ENCODE measurements at regions not wholly inside any gene's neighbourhood (a gene's known extent, or its start where the extent isn't known, plus 50 kb on each side); places are given as distances from the start of the nearest gene placed in this dataset.
A peak's percentile ranks its signal among the peaks of the same experiment; 100 is the strongest.

DNA sequence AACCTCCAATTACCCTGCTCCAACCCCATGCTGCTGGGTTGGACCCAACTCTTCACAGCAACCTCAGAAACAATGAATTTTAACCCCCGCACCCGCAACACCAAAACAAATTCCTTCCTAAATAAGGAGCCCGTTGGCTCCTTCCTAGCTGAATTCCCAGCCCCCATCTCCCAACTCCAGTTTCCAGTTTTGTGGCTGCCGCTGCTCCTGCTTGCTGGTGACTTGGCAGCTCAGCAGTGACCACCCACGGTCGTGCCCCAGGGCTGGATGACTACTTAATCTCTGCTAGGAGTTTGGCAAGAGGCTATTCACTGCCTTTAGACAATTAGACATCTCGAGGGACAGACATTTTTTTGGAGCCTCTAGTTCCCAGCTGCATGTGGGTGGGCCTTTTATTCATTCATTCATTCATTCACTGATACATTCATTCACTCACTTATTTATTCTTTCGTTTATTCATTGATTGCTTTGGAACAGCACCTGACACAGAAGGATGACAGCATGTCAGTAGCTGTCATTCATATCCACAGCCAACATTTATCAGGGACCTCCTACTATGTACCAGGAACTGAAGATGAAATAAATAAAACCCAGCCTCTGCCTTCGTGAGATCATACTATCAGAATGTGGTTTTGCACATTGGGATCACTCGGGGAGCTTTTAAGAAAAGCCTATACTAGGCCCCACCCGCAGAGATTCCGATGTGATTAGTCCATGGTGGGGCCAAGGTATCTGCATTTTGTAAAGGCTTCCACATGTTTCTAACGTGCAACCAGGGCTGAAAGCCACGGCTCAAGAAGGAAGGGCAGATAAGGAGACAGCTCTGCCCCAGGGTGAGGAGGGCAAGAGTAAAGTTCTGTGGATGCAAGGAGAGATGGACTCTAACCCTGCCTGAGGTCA, 256.5 kb downstream of the SHQ1 start:
- peak; percentile 21 for DNase-seq

DNA sequence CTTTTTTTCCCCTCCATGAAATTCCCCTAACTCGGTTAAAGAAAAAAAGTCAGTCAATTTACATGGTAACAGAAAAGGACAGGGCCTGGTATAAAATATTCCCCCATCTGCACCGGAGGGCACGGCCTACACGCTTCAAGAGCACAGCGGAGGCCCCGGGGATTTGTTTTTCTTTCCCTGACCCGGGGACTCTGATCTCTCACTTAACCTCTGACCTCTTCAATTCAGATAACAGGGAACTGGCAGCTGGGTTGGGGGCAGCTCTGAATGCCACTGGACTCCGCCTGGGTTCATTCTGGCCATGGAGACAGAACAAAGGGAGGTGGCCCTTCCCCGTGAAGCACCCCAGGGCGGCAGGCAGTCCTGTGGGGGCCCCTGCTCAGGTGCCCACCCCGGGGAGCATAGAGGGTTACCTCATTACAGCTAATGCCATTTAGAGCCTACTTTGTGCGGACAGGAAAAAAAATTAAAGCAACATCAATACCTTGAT, 257.5 kb downstream of the SHQ1 start:
- no peak for DNase-seq

DNA sequence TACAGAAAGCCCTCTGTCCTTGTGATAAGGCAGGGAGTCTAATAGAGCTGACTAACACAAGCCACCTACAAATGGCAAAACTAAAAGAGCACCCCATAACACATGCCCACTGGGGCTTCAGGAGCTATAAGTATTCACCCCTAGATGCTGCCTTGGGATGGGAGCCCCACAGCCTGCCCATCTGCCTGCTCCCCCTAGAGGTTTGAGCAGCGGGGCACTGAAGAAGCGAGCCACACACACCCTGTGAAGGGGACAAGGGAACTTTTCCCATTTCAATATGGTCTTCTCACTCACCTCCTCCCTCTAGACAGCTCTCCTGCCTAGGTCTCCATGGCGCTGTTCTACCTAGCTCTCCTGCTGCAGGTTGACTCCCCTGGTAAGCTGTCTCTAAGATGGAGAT, 261.0 kb downstream of the SHQ1 start:
- DNase-seq: no peak

DNA sequence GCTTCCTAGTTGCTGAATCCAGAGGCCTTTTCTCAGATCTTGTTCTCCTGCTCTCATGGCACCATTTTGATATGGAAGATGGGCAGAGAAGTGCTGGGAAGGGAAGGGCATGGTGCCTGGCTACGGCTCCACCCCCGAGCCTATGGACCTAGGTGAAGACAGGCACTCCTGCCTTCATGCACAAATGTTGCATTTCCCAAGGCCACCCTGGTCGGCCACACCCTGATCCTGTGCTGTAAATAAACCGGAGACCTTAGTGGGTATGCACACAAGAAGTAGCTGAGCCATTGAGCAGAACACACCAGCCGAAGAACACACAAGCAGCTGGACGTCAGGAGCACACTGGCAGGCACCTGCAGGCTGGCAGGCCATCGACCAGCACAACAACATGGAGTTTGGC, 261.6 kb downstream of the SHQ1 start:
- DNase-seq: no peak

DNA sequence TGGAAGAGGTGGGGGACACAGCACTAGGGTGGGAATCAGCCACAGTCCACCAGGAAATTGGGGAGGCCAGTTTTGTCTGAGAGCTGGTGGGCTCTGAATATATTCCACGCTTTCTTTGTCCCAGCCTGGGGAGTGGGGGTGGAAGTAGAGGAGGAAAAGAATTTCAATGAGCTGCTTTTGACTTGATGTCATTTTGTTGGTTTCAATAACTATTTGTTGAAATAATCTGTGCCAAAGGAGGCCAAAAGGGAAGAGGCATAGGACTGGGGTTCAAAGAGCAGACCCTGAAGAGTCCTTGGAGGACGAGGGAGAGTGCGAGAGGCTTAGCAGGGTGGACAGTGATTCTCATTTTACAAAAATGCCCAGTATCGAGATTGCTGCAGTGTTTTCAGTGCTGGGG, 262.3 kb downstream of the SHQ1 start:
- DNase-seq: no peak

DNA sequence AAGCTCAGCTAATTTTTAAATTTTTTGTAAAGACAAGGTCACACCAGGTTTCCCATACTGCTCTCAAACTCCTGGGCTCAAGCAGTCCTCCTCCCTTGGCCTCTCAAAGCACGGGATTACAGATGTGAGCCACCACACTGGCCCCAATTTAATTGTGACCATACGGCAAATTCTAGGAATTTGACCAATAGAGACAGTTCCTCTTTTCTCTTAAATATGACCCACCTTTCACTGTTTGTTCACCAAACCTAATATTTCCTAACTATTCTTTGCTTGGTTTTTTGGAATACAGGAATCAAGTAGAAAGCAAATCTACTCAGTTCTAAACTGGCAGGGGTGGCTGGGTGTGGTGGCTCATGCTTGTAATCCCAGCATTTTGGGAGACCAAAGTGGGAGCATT, 264.0 kb downstream of the SHQ1 start:
- DNase-seq: no peak

DNA sequence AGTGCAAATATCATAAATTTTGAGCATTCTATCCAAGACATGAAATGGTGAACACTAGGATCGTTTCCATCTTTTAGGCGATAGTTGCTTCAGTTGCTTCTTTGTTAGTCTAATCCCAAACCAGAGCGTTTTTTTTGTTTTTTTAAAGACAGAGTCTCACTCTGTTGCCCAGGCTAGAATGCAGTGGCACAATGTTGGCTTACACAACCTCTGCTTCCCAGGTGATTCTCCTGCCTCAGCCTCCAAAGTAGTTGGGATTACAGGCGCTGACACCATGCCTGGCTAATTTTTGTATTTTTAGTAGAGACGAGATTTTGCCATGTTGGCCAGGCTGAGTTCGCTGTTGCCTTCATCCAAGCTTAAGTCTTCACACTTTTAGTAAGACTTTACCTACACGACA, 265.3 kb downstream of the SHQ1 start:
- no peak for DNase-seq

DNA sequence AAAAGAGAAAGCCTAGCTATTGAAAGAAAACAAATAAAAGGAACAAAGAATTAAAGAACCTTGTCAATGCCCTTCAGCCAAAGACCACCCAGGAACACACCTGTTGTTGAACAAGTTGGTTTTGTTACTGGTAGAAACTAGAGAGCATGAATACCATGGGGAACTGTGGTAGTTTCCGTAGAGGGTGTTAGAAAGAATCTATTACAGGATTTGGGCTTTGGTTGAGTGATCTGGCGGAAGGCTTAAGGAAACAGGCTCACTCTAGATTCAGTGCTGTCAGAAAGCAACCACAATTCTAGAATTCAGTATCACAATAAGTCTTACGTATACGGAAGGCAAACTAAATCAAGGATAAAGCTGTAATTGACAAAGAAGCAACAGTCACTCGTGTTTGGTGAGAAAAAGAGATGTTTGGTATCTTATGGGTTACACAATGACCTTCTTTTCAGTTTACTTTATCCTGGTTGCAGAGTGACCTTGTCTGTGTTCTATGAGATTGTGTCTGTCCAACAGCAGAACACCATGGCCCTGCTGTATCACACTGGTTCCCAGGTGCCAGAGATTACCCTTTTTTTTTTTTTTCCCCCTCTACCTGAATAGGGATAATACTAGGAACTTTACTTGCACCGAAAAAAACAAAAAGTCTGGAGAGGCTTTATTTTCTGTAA, 265.9 kb downstream of the SHQ1 start:
- no peak for DNase-seq

DNA sequence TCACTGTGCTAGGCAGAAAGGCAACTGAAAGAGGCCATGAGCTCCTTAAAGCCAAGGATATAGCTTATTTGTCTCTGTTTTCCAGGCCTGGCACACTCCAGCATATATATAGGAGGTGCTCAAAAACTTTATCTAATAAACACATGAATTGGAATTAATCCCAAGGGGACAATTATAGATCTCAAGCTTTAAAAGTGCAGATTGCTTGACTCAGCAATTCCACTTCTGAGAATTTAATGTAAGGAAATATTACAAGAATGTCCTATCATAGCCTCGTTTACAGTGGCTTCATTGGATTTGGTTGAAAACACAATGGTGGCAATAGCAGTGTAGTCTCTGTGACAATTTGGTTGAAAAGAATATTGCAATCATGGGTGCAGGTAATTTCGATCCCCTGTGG, 267.3 kb downstream of the SHQ1 start:
- no peak for DNase-seq

DNA sequence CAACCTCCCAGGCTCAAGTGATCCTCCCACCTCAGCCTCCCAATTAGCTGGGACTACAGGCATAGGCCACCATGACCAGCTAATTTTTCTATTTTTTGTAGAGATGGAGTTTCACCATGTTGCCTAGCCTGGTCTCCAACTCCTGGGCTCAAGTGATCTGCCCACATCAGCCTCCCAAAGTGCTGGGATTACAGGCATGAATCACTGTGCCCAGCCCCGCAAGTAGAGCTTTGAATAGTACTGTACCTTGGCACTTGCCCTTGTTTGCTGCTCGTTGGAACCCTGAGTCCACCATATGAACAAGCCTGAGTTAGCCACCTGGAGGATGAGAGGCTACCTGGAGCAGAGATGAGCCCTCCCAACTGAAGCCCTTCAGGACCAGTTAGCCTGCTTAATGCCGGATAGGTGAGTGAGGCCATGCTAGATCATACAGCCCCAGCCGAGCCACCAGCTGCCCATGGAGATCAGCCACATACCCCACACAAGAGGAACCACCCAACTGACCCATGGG, 267.9 kb downstream of the SHQ1 start:
- no peak for DNase-seq

DNA sequence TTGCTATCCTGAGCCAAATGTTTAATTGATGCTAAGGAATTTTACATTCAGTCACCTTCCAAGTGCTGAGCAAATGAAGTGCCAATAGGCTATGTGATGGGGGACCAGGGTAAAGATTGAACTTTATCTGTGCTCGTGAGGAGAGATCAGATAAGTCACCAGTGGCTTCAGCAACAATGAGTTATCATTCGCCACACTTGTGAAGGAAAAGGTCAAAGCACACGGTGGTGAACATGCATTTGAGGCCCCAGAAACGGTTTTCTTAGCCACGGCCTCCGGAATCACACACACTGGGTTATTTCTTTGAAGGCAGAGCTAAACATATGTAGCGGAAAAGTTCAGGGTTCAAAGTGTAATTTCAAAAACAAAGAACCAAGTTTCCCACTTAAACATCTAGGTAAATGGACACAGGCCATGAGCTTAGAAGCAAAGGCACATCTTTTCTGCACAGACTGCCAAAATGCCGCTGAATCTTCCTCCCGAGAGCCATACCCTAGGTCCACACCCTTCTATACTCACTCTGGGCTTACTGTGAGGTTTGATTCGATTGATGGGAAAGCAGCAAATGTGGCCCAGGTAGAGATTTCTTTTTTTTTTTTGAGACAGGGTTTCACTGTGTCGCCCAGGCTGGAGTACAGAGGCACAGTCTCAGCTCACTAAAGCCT, 268.5 kb downstream of the SHQ1 start:
- no peak for DNase-seq

DNA sequence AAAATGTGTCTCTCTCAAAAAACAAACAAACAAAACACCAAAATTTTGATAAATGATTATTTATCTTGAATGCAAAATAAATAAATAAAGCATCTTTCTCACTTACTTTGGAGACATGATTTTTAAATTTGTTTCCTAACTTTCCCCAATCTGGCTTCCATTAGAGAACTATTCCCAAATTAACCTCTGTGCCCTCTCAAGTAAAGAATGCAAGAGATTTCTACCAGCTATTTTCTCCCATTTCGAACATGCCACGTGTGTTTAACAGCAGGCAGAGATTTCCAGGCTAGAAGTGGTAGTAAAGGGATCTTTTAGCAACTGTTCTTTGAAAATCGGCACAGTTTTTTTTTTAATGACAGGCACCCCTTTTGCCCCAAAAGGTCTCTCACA, 269.1 kb downstream of the SHQ1 start:
- no peak for DNase-seq

DNA sequence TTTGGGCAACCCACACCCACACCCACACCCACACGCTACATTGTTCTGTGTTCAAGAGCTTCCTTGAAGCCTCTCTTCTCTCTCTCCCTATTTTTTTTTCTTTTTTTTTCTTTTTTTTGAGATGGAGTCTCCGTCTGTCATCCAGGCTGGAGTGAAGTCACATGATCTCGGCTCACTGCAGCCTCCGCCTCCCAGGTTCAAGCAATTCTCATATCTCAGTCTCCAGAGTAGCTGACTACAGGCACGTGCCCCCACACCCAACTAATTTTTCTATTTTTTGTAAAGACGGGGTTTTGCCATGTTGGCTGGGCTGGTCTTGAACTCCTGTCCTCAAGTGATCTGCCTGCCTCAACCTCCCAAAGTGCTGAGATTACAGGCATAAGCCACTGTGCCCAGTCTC, 271.1 kb downstream of the SHQ1 start:
- no peak for DNase-seq

DNA sequence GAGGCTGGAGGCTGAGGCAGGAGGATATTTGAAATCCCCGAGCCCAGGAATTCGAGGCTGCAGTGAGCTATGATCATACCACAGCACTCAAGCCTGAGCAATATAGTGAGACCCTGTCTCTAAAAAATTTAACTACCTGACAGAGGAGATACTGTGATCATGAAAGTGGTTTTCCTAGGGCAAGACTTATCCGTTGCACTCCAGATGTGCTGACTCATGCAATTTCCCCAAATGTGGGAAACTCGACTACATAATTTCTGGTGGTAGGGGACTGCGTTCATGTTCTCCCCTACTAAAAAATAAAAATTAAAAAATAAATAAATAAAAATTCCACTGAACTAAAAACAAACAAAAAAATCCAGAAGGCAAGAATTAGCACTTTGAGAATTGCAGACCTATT, 271.7 kb downstream of the SHQ1 start:
- no peak for DNase-seq

DNA sequence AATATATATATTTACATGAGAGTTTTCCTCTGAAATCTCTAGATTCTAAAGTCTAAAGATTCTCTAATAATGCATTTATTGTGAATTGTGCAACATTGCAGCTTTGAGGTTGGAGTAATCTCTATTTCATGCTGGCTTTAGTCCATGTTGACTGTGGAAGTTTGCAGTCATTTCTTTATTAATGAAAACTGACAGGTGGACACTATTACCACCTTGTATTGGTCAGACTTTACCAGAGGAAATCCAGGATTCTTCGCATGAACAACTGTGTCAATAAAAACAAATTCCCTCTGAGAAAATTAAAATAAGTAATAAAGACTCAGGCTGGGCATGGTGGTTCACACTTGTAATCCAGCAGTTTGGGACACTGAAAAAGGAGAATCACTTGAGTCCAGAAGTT, 274.1 kb downstream of the SHQ1 start:
- DNase-seq: no peak

DNA sequence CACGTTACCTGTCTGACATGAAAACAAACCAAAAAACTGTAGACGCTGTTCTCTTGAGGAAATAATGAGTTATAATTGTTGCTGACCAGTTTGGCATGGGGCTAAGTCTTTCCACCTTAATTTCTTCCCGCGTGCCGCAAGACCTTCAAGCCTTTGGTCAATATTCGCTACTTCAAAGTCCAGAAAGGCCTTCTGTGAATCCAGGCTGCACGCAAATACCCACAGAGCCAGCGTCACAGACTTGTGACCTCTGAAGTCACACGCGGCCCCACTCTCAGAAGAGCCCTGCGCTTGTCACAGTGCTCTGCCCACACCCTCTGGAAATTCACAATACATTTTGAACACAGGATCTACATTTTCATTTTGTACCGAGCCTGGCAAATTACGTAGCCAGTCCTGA, 275.2 kb downstream of the SHQ1 start:
- DNase-seq: no peak

DNA sequence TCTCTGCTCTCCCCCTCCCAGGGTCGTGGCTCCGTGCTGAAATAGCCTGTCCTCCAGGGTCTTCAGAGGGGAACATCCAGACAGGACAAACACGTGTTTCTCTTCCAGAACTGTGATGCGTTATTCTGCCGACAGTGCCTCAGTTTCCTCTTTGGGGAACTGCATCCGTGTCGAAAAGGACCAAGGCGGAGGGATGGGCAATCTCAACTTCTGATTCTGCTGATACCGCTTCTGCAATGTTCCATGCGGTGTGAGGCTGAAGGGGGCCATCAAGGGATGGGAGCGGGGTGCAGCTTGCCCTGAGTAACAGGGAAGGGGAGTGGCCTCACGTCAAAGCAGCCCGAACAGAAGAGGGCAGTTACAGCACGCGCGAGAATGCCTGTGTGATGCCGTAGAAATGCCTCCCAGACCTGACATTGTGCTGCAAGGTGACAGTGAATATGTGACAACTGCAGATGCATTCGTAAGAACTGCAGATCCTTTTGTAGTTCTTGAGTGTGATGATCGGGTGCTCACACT, 275.7 kb downstream of the SHQ1 start:
- DNase-seq: no peak

DNA sequence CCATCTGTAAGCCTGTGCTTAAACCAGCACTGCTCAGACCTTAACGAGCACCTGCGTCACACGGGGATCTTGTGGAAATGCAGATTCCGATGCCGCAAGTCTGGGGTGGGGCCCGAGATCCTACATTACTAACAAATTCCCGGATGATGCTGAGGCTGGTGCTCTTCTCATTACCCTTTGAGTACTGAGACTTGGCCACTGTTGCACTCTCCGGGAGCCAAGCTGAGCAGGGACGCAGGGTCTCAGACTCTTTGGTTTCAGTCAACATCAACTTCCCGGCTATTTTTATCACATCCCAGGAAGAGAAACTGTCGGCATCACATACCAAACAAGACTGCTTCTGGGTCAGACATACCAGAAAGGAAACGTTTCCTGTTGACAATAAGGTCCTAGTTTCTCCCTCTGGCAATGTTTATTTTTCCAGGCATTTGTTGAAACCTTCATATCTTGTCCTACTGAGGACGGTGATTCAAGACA, 276.6 kb downstream of the SHQ1 start:
- DNase-seq: no peak

DNA sequence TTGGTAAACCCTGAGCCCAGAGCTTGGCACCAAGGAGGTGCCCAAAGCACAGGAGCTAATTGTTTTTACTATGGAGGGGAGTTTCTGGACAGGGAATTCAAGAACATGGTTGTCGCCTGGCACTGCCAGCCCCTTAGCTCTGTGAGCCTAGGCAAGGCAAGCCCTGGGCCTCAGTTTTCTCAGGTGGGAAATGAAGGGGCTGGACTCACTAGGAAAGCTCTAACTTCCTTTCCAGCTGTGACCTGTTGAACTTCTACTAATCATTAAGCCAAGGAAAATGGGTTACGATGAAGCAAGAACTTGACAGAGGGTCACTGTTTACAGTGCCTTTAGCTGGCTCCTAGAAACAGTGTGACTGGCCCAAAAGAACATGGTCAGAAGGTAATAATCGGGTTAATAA, 277.2 kb downstream of the SHQ1 start:
- no peak for DNase-seq

DNA sequence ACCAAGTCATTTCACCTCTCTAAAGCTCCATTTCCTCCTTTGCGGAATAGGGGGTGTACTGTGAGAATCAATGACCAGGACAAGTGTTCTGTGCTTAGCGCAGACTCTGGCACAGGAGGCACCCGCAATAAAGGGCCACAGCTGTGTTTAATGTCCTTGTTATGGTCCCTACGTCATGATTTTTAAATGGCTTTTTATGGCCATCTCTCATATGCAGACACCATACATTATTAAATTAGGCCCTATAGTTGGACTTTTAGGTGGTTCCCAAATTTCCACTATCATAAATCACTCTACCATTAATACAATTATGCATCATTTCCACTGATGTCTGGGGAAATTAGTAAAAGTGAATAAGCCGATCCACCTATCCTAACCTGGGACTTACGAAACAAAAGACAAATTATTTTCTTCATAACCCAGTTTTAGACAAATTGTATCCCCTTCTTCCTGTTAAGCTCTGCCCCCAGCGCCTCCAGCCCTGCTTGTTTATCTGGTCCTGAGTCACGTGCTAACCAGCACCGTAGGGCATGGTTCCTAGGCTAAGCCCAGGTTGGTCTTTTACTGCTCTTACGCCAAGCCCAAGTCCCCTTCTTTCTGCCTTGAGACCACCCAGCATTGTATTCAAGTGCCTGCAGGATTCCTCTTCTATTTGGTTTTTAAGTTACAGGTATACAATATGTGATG, 278.3 kb downstream of the SHQ1 start:
- no peak for DNase-seq

DNA sequence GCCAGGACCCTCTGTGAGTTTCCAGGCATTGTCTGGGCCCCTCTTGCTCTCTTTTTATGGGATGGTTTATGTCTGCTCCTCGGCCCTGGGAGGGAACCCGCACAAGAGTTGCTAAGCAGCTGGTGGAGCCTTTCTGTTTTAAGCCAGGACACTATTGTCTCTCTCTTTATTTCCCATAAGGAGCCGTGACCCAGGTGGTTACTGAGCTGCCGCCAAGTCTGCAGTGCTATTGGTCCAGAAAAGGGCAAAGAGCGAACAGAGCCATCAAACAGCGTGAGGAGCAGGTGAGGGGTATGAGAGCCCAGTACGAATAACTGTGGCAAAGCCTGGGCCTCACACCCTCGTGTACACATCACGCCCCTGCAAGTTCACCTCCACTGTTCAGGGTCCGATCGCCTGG, 280.2 kb downstream of the SHQ1 start:
- DNase-seq: no peak

DNA sequence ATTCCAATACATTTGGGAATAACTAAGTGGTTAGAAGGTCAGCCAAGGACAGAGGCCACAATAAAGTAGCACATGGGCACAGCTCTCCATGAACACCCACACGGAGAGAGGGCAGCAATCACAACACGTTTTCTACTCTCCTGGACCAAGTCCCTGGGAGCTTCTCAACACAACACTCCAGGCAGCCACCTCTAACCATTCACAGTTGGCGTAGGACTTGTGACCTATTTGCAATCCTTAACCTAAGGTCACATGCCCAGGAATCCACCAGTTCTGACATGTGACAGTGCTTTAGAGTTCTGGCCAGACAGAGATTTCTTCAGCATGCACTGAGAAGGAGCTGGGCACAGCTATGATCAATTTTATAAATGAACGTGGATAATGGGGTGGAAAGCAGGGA, 280.8 kb downstream of the SHQ1 start:
- DNase-seq: no peak

Data from hindlimb muscle (tissue), 1 donor.